Type B pancreatic cell (in vitro differentiated cells): ENCODE measurements at regions not wholly inside any gene's neighbourhood (a gene's known extent, or its start where the extent isn't known, plus 50 kb on each side); places are given as distances from the start of the nearest gene placed in this dataset.
A peak's percentile ranks its signal among the peaks of the same experiment; 100 is the strongest.

ENCODE experiments used
- DNase-seq: peaks from one replicate; pipeline ENCODE4 v3.0.0; 2021; ENCODE audit warnings: mixed read lengths; ENCODE audit not compliant: unreplicated experiment; ENCODE audit errors: extremely low spot score
- H3K27ac Mint-ChIP-seq: 2 replicates; pipeline ENCODE4 v1.8.0; 2021; ENCODE audit warnings: mild to moderate bottlenecking, mixed read lengths
- H3K27me3 Mint-ChIP-seq: 2 replicates; pipeline ENCODE4 v1.8.0; 2021; ENCODE audit warnings: mixed read lengths
- H3K36me3 Mint-ChIP-seq: 2 replicates; pipeline ENCODE4 v1.8.0; 2021; ENCODE audit warnings: mixed read lengths
- H3K4me1 Mint-ChIP-seq: one replicate; pipeline ENCODE4 v1.8.0; 2021; ENCODE audit warnings: mixed read lengths; ENCODE audit not compliant: unreplicated experiment
- H3K4me3 Mint-ChIP-seq: 2 replicates; pipeline ENCODE4 v1.8.0; 2021; ENCODE audit warnings: mild to moderate bottlenecking, mixed read lengths
- H3K9me3 Mint-ChIP-seq: 2 replicates; pipeline ENCODE4 v1.8.0; 2021; ENCODE audit warnings: mixed read lengths
- TF ChIP-seq, protein P1 (sequence below): fragments of 200-600 bp; sonication (generic); conservative IDR thresholded peaks from 2 replicates; pipeline ENCODE4 v1.5.0; 2021; ENCODE audit warnings: antibody characterized with exemption, mild to moderate bottlenecking

GRCh38 chr4:24026596-24026995 is 136.7 kb upstream of the PPARGC1A start:
- Mint-ChIP-seq H3K36me3 (no peaks in the 10 kb centered on the region), H3K27me3 (peaks cover 6% of the 10 kb centered on the region), H3K27ac (no peak overlapping the region)

DNA sequence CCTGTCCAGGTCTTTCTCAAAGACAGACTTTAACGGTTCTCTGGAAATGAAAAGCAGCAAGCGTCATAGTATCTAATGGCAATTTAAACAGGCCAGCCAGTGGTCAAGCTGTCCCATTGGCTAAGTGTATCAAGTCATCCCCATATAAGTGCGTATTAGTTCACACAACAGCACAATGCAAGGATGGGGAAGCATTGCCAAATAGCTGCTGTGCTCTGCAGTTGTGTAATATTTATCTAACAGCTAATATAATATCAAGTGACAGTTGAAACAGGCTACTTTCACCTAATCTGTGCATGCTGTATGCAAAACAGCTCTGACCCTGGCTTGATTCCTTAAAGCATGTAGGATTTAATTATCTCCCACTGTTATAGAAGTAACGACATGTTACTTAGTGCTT is 134.8 kb upstream of the PPARGC1A start:
- no peak for DNase-seq
- TF ChIP-seq, protein P1, sequence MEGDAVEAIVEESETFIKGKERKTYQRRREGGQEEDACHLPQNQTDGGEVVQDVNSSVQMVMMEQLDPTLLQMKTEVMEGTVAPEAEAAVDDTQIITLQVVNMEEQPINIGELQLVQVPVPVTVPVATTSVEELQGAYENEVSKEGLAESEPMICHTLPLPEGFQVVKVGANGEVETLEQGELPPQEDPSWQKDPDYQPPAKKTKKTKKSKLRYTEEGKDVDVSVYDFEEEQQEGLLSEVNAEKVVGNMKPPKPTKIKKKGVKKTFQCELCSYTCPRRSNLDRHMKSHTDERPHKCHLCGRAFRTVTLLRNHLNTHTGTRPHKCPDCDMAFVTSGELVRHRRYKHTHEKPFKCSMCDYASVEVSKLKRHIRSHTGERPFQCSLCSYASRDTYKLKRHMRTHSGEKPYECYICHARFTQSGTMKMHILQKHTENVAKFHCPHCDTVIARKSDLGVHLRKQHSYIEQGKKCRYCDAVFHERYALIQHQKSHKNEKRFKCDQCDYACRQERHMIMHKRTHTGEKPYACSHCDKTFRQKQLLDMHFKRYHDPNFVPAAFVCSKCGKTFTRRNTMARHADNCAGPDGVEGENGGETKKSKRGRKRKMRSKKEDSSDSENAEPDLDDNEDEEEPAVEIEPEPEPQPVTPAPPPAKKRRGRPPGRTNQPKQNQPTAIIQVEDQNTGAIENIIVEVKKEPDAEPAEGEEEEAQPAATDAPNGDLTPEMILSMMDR = no peak
- Mint-ChIP-seq H3K9me3 (no peaks in the 10 kb centered on the region), H3K4me3 (no peak overlapping the region), H3K4me1 (peaks cover 4% of the 10 kb centered on the region), H3K27me3 (peaks cover 14% of the 10 kb centered on the region), H3K36me3 (no peaks in the 10 kb centered on the region), H3K27ac (no peak overlapping the region)

More at GRCh38 chr4:24026596-24026995, 136.7 kb upstream of the PPARGC1A start:
- TF ChIP-seq, protein P1 = no peak
- DNase-seq = no peak
- Mint-ChIP-seq H3K4me3 (no peak overlapping the region), H3K9me3 (no peaks in the 10 kb centered on the region), H3K4me1 (no peaks in the 10 kb centered on the region)

- no peaks in the 10 kb centered on the region for H3K36me3 Mint-ChIP-seq
- no peak for DNase-seq
- peaks cover 8% of the 10 kb centered on the region for H3K4me1 Mint-ChIP-seq
- no peak overlapping the region for H3K4me3 Mint-ChIP-seq
- H3K9me3 Mint-ChIP-seq = no peaks in the 10 kb centered on the region
- TF ChIP-seq, protein P1 = no peak
- peaks cover 16% of the 10 kb centered on the region for H3K27me3 Mint-ChIP-seq
- H3K27ac Mint-ChIP-seq = no peak overlapping the region
Observed at GRCh38 chr4:24024157-24024556, 134.3 kb upstream of the PPARGC1A start.

DNA sequence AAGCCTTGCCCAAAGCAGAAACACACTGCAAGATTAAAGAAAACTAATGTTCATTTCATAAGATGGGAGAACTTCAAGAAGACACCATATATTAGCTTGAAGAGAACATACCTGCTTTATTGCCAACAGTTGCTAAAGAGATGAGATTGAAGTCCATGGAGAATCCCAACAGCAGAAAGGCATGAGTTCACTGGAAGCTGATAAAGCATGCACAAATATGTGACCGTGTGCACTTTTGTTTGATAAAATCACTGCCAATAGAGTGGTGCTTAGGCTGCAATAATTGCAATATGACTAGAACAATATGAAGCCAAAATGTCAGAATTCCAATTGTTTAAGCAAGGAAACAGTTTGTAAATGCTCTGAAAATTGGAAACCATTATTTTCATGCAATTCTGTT is 125.9 kb upstream of the PPARGC1A start:
- DNase-seq = no peak
- Mint-ChIP-seq H3K27me3 (peaks cover 8% of the 10 kb centered on the region), H3K9me3 (peaks cover 5% of the 10 kb centered on the region), H3K4me1 (peaks cover 12% of the 10 kb centered on the region), H3K4me3 (no peak overlapping the region), H3K36me3 (no peaks in the 10 kb centered on the region), H3K27ac (no peak overlapping the region)
- TF ChIP-seq, protein P1 = no peak

GRCh38 chr4:24013668-24014422 is 124.0 kb upstream of the PPARGC1A start:
- Mint-ChIP-seq H3K9me3 (peaks cover 5% of the 10 kb centered on the region), H3K36me3 (no peaks in the 10 kb centered on the region), H3K27ac (peak overlapping the region; percentile 90), H3K4me1 (peaks cover 9% of the 10 kb centered on the region), H3K27me3 (no peaks in the 10 kb centered on the region), H3K4me3 (no peak overlapping the region)
- DNase-seq = no peak
- TF ChIP-seq, protein P1 = no peak
